CMK (cell line): ENCODE measurements at regions not wholly inside any gene's neighbourhood (a gene's known extent, or its start where the extent isn't known, plus 50 kb on each side); places are given as distances from the start of the nearest gene placed in this dataset.

Experiments used
- DNase-seq: peaks from one replicate; pipeline ENCODE4 v3.0.0-alpha.2; 2010; ENCODE audit warnings: low read depth

- no peak for DNase-seq
Measured at GRCh38 chr5:105993027-105993426, 1677.7 kb downstream of the EFNA5 start.

- no peak for DNase-seq
Measured at GRCh38 chr5:105982526-105982925, 1688.2 kb downstream of the EFNA5 start.

- no peak for DNase-seq
Measured at GRCh38 chr5:105978011-105978410, 1692.7 kb downstream of the EFNA5 start.

GRCh38 chr5:105977163-105977562 is 1693.6 kb downstream of the EFNA5 start:
- no peak for DNase-seq

- DNase-seq: no peak
Measured at GRCh38 chr5:105970919-105971318, 1699.8 kb downstream of the EFNA5 start.

- no peak for DNase-seq
Measured at GRCh38 chr5:105968981-105969380, 1701.8 kb downstream of the EFNA5 start.

GRCh38 chr5:105963696-105964255 is 1707.0 kb downstream of the EFNA5 start:
- DNase-seq: no peak

GRCh38 chr5:105961572-105961971 is 1709.2 kb downstream of the EFNA5 start:
- no peak for DNase-seq

GRCh38 chr5:105956456-105957196 is 1714.1 kb downstream of the EFNA5 start:
- DNase-seq: no peak

- DNase-seq: no peak
Measured at GRCh38 chr5:105954341-105954740, 1716.4 kb downstream of the EFNA5 start.

GRCh38 chr5:105953616-105954015 is 1717.1 kb downstream of the EFNA5 start:
- DNase-seq: no peak

- DNase-seq: no peak
Measured at GRCh38 chr5:105952875-105953274, 1717.9 kb downstream of the EFNA5 start.

- no peak for DNase-seq
Measured at GRCh38 chr5:105947461-105947860, 1723.3 kb downstream of the EFNA5 start.

GRCh38 chr5:105945203-105945972 is 1725.3 kb downstream of the EFNA5 start:
- no peak for DNase-seq

- no peak for DNase-seq
Measured at GRCh38 chr5:105940181-105940580, 1730.6 kb downstream of the EFNA5 start.

- no peak for DNase-seq
Measured at GRCh38 chr5:105934171-105934570, 1736.6 kb downstream of the EFNA5 start.

- DNase-seq: no peak
Measured at GRCh38 chr5:105931881-105932421, 1738.8 kb downstream of the EFNA5 start.

- no peak for DNase-seq
Measured at GRCh38 chr5:105929858-105930257, 1740.9 kb downstream of the EFNA5 start.

- DNase-seq: no peak
Measured at GRCh38 chr5:105924366-105924765, 1746.4 kb downstream of the EFNA5 start.

- DNase-seq: no peak
Measured at GRCh38 chr5:105922574-105922973, 1748.2 kb downstream of the EFNA5 start.

GRCh38 chr5:105922080-105922479 is 1748.7 kb downstream of the EFNA5 start:
- DNase-seq: no peak

GRCh38 chr5:105917189-105917588 is 1753.5 kb downstream of the EFNA5 start:
- no peak for DNase-seq

GRCh38 chr5:105907016-105907415 is 1763.7 kb downstream of the EFNA5 start:
- no peak for DNase-seq
